ENCODE measurements at regions not wholly inside any gene's neighbourhood (a gene's known extent, or its start where the extent isn't known, plus 50 kb on each side); places are given as distances from the start of the nearest gene placed in this dataset.
"Not testable (repeated sequence)": the region's sequence is repeated elsewhere in the genome, so short reads cannot be mapped to it uniquely, and the experiment has no call there.

GRCh38 chr4:30125868-30126267, 594.3 kb upstream of the PCDH7 start:
- H3K4me3 ChIP-seq (ENCODE audit: low read length), result no peak overlapping the region
- DNase-seq (ENCODE audit: low read depth), result no peak
- TF ChIP-seq CTCF (IDR thresholded peaks at IDR 0.05; ENCODE audit: insufficient read depth, low read depth, low read length, missing control alignments), result no peak

GRCh38 chr4:30126351-30126750, 593.8 kb upstream of the PCDH7 start:
- DNase-seq (ENCODE audit: low read depth), result no peak
- no peak overlapping the region for H3K4me3 ChIP-seq (ENCODE audit: low read length)
- TF ChIP-seq CTCF (IDR thresholded peaks at IDR 0.05; ENCODE audit: insufficient read depth, low read depth, low read length, missing control alignments), result no peak

GRCh38 chr4:30148828-30149227, 571.3 kb upstream of the PCDH7 start:
- not testable (repeated sequence) for DNase-seq (ENCODE audit: low read depth); H3K4me3 ChIP-seq (ENCODE audit: low read length)

GRCh38 chr4:30149539-30149938, 570.6 kb upstream of the PCDH7 start:
- not testable (repeated sequence) for H3K4me3 ChIP-seq (ENCODE audit: low read length); DNase-seq (ENCODE audit: low read depth)

GRCh38 chr4:30153427-30153826, 566.7 kb upstream of the PCDH7 start:
- H3K4me3 ChIP-seq (ENCODE audit: low read length), result no peak overlapping the region
- TF ChIP-seq CTCF (IDR thresholded peaks at IDR 0.05; ENCODE audit: insufficient read depth, low read depth, low read length, missing control alignments), result no peak
- no peak for DNase-seq (ENCODE audit: low read depth)

- no peak for TF ChIP-seq CTCF (IDR thresholded peaks at IDR 0.05; ENCODE audit: insufficient read depth, low read depth, low read length, missing control alignments)
- no peak overlapping the region for H3K4me3 ChIP-seq (ENCODE audit: low read length)
- DNase-seq (ENCODE audit: low read depth), result no peak
These were observed 560.0 kb upstream of the PCDH7 start for GRCh38 chr4:30160140-30160539.

- peak; percentile 29 for DNase-seq (ENCODE audit: low read depth)
These were observed 547.8 kb upstream of the PCDH7 start for GRCh38 chr4:30172416-30172815.

GRCh38 chr4:30181512-30181911, 538.7 kb upstream of the PCDH7 start:
- no peak overlapping the region for H3K4me3 ChIP-seq (ENCODE audit: low read length)
- no peak for DNase-seq (ENCODE audit: low read depth)
- TF ChIP-seq CTCF (IDR thresholded peaks at IDR 0.05; ENCODE audit: insufficient read depth, low read depth, low read length, missing control alignments), result no peak

More at GRCh38 chr4:30172416-30172815, 547.8 kb upstream of the PCDH7 start:
- TF ChIP-seq CTCF (IDR thresholded peaks at IDR 0.05; ENCODE audit: insufficient read depth, low read depth, low read length, missing control alignments), result no peak
- H3K4me3 ChIP-seq (ENCODE audit: low read length), result no peak overlapping the region

All from epithelial cell of esophagus (primary cell).